Neuronal stem cell (in vitro differentiated cells): ENCODE measurements at regions not wholly inside any gene's neighbourhood (a gene's known extent, or its start where the extent isn't known, plus 50 kb on each side); places are given as distances from the start of the nearest gene placed in this dataset.

Experiments
- DNase-seq: peaks from one replicate; pipeline ENCODE4 v3.0.0-alpha.2; 2013; ENCODE audit warnings: low spot score
- H2AFZ ChIP-seq: one replicate; pipeline ENCODE4 v1.6.1; 2013; ENCODE audit warnings: mild to moderate bottlenecking, low read length, inconsistent platforms
- H2AK5ac ChIP-seq: 2 replicates; pipeline ENCODE4 v1.6.1; 2013; ENCODE audit warnings: low read depth, mild to moderate bottlenecking, inconsistent platforms, low read length, moderate library complexity, mixed read lengths
- H2BK120ac ChIP-seq: 2 replicates; pipeline ENCODE4 v1.6.1; 2013; ENCODE audit warnings: low read depth, mild to moderate bottlenecking, inconsistent platforms, low read length, moderate library complexity, mixed read lengths
- H2BK12ac ChIP-seq: one replicate; pipeline ENCODE4 v1.6.1; 2013; ENCODE audit warnings: low read length, inconsistent platforms
- H2BK15ac ChIP-seq: 2 replicates; pipeline ENCODE4 v1.6.1; 2013; ENCODE audit warnings: mild to moderate bottlenecking, low read length, inconsistent platforms, mixed read lengths
- H2BK5ac ChIP-seq: one replicate; pipeline ENCODE4 v1.6.1; 2013; ENCODE audit warnings: inconsistent platforms, mild to moderate bottlenecking, low read length, moderate library complexity
- H3K14ac ChIP-seq: one replicate; pipeline ENCODE4 v1.6.1; 2013; ENCODE audit warnings: low read length, inconsistent platforms
- H3K18ac ChIP-seq: 2 replicates; pipeline ENCODE4 v1.6.1; 2013; ENCODE audit warnings: low read length, inconsistent platforms
- H3K23ac ChIP-seq: 2 replicates; pipeline ENCODE4 v1.6.1; 2013; ENCODE audit warnings: low read depth, mild to moderate bottlenecking, mixed read lengths, low read length, inconsistent platforms; ENCODE audit not compliant: poor library complexity
- H3K27ac ChIP-seq: replicated peaks from 3 replicates; pipeline ENCODE4 v1.5.1; 2013; ENCODE audit warnings: low read length, inconsistent platforms
- H3K27me3 ChIP-seq, 3 experiments: 2 replicates each; pipeline ENCODE4 v1.6.1; 2013; ENCODE audit warnings: low read length in 3 of 3, mild to moderate bottlenecking in 2 of 3, inconsistent platforms in 1 of 3, low read depth in 1 of 3, mixed read lengths in 1 of 3, moderate library complexity in 1 of 3; ENCODE audit not compliant: control insufficient read depth in 3 of 3, insufficient read depth in 3 of 3
- H3K36me3 ChIP-seq, 2 donors: replicated peaks in 1 of 2; 2 replicates each; pipeline ENCODE4 v1.6.1; 2013; ENCODE audit warnings: low read length in 2 of 2; ENCODE audit not compliant: control insufficient read depth in 2 of 2, insufficient read depth in 2 of 2
- H3K4ac ChIP-seq: 2 replicates; pipeline ENCODE4 v1.6.1; 2013; ENCODE audit warnings: inconsistent platforms, mild to moderate bottlenecking, low read length, moderate library complexity
- H3K4me1 ChIP-seq, 2 donors: 1 replicate in 1 of 2; 2 replicates in 1 of 2; pipeline ENCODE4 v1.6.1; 2013; ENCODE audit warnings: low read length in 2 of 2, low read depth in 1 of 2; ENCODE audit not compliant: control insufficient read depth in 2 of 2, insufficient read depth in 1 of 2
- H3K4me2 ChIP-seq: one replicate; pipeline ENCODE4 v1.6.1; 2013; ENCODE audit warnings: mild to moderate bottlenecking, low read length, inconsistent platforms; ENCODE audit not compliant: insufficient read depth, poor library complexity, severe bottlenecking
- H3K4me3 ChIP-seq, 2 donors: 2 replicates each; pipeline ENCODE4 v1.5.1; 2013; ENCODE audit warnings: low read length in 2 of 2, mild to moderate bottlenecking in 2 of 2, inconsistent platforms in 1 of 2, moderate library complexity in 1 of 2
- H3K79me1 ChIP-seq: one replicate; pipeline ENCODE4 v1.6.1; 2013; ENCODE audit warnings: low read depth, mild to moderate bottlenecking, inconsistent platforms, low read length, moderate library complexity
- H3K9ac ChIP-seq: one replicate; pipeline ENCODE4 v1.6.1; 2013; ENCODE audit warnings: mild to moderate bottlenecking, low read depth, low read length, inconsistent platforms; ENCODE audit not compliant: poor library complexity
- H3K9me3 ChIP-seq, 2 donors: replicated peaks in 1 of 2; 2 replicates each; pipeline versions ENCODE3 to v1.6.1; 2013; ENCODE audit warnings: low read length in 2 of 2, mild to moderate bottlenecking in 2 of 2, inconsistent platforms in 1 of 2, low read depth in 1 of 2, mixed read lengths in 1 of 2, moderate library complexity in 1 of 2; ENCODE audit not compliant: control insufficient read depth in 2 of 2, insufficient read depth in 1 of 2
- H4K8ac ChIP-seq: one replicate; pipeline ENCODE4 v1.6.1; 2013; ENCODE audit warnings: low read depth, mild to moderate bottlenecking, inconsistent platforms, low read length, moderate library complexity
- H4K91ac ChIP-seq: one replicate; pipeline ENCODE4 v1.6.1; 2013; ENCODE audit warnings: low read length, low read depth, mild to moderate bottlenecking, inconsistent platforms; ENCODE audit not compliant: poor library complexity
- WGBS, 2 donors: extraction: QIAGEN DNeasy Blood & Tissue Kit; methylation state at CpG; one replicate each; pipeline ENCODE4 v1.1.7; 2013; ENCODE audit warnings: missing lambda C conversion rate in 2 of 2, mixed read lengths in 1 of 2; ENCODE audit not compliant: insufficient read length in 2 of 2, insufficient replicate concordance in 1 of 2; ENCODE audit errors: extremely low coverage in 2 of 2; 5-methylcytosine and 5-hydroxymethylcytosine counted together

DNA sequence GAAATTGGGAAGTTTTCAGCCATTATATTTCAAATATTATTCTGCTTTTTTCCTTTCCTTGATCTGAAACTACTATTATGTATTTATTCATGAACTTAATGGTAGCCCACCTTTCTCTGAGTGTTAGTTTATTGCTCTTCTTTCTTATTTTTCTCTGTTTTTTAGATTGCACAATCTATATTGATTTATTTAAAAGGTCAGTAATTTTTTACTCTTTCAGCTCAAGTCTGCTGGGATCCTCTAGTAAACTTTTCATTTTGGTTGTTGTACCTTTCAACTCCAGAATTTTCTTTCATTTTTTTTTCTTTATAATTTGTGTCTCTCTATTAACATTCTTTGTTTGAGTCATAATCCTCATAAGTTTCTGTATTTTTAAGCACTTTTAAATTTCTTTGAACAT is 529.4 kb upstream of the POT1 start:
- H2BK12ac ChIP-seq = no peak overlapping the region
- no peaks in the 10 kb centered on the region for H3K79me1 ChIP-seq
- no peaks in the 10 kb centered on the region for H3K36me3 ChIP-seq
- no peak overlapping the region for H3K9ac ChIP-seq
- no peaks in the 10 kb centered on the region for H3K4me1 ChIP-seq
- no peak overlapping the region for H2BK15ac ChIP-seq
- H3K4ac ChIP-seq = no peak overlapping the region
- no peak overlapping the region for H4K8ac ChIP-seq
- DNase-seq = no peak
- H3K18ac ChIP-seq = no peak overlapping the region
- H3K14ac ChIP-seq = no peak overlapping the region
- no peak overlapping the region for H3K4me3 ChIP-seq
- peaks cover 0 to 1% of the 10 kb centered on the region in 2 donors for H3K9me3 ChIP-seq
- no peak overlapping the region for H3K27ac ChIP-seq
- no peak overlapping the region for H3K23ac ChIP-seq
- H2BK5ac ChIP-seq = no peak overlapping the region
- no peak overlapping the region for H2AFZ ChIP-seq
- H2BK120ac ChIP-seq = no peak overlapping the region
- H2AK5ac ChIP-seq = no peak overlapping the region
- no peak overlapping the region for H3K4me2 ChIP-seq
- H3K27me3 ChIP-seq = no peaks in the 10 kb centered on the region
- no peak overlapping the region for H4K91ac ChIP-seq

DNA sequence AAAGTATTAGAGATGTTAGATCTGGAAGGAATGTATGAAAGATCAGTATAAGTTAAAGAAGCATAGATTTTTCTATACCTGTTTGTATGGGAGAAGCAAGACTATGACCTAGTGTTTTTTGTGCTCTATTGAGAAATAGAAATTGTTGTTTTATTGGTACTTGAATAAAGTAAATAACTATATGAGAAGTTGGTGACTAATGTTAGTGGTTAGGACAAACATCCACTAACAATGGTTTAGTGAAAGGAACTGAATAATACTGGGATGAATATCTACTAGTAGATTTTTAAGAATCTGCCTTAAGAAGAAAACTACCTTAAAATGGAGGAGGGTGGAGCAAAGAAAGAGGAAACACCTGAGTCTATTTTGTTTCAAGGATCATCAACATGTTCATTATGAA is 521.1 kb upstream of the POT1 start:
- Histone ChIP-seq H3K36me3 (no peaks in the 10 kb centered on the region), H2BK120ac (no peak overlapping the region), H3K14ac (no peak overlapping the region), H4K8ac (no peak overlapping the region), H3K9ac (no peak overlapping the region), H3K4me2 (no peak overlapping the region), H3K4me1 (no peaks in the 10 kb centered on the region), H4K91ac (no peak overlapping the region), H3K79me1 (no peaks in the 10 kb centered on the region), H3K27ac (no peak overlapping the region), H3K27me3 (no peaks in the 10 kb centered on the region), H3K4ac (no peak overlapping the region), H3K18ac (no peak overlapping the region), H2BK15ac (no peak overlapping the region), H3K9me3 (no peaks in the 10 kb centered on the region), H2AK5ac (no peak overlapping the region), H3K23ac (no peak overlapping the region), H2BK5ac (no peak overlapping the region), H2BK12ac (no peak overlapping the region), H2AFZ (no peak overlapping the region), H3K4me3 (no peak overlapping the region)
- no peak for DNase-seq

GRCh38 chr7:125445836-125446235 is 516.2 kb upstream of the POT1 start:
- H3K14ac ChIP-seq = no peak overlapping the region
- no peak overlapping the region for H3K27ac ChIP-seq
- no peak overlapping the region for H4K8ac ChIP-seq
- H2AFZ ChIP-seq = no peak overlapping the region
- H2BK15ac ChIP-seq = no peak overlapping the region
- H2BK12ac ChIP-seq = no peak overlapping the region
- DNase-seq = no peak
- H3K36me3 ChIP-seq = no peaks in the 10 kb centered on the region
- H3K4ac ChIP-seq = no peak overlapping the region
- H2BK120ac ChIP-seq = no peak overlapping the region
- no peak overlapping the region for H4K91ac ChIP-seq
- H2BK5ac ChIP-seq = no peak overlapping the region
- H3K18ac ChIP-seq = no peak overlapping the region
- no peaks in the 10 kb centered on the region for H3K4me1 ChIP-seq
- H3K9me3 ChIP-seq = no peaks in the 10 kb centered on the region
- no peak overlapping the region for H3K23ac ChIP-seq
- H3K9ac ChIP-seq = no peak overlapping the region
- no peak overlapping the region for H3K4me2 ChIP-seq
- WGBS, 2 donors = no CpG with 5 or more reads among the region's 3 CpGs
- H2AK5ac ChIP-seq = no peak overlapping the region
- no peaks in the 10 kb centered on the region for H3K79me1 ChIP-seq
- no peaks in the 10 kb centered on the region for H3K27me3 ChIP-seq
- no peak overlapping the region for H3K4me3 ChIP-seq

GRCh38 chr7:125444864-125445263 is 515.2 kb upstream of the POT1 start:
- H3K4me1 ChIP-seq = no peaks in the 10 kb centered on the region
- H2BK5ac ChIP-seq = no peak overlapping the region
- H3K9me3 ChIP-seq = no peaks in the 10 kb centered on the region
- H2BK12ac ChIP-seq = no peak overlapping the region
- DNase-seq = no peak
- H2BK120ac ChIP-seq = no peak overlapping the region
- H3K4me2 ChIP-seq = no peak overlapping the region
- no peak overlapping the region for H3K18ac ChIP-seq
- H2BK15ac ChIP-seq = no peak overlapping the region
- H3K23ac ChIP-seq = no peak overlapping the region
- no peaks in the 10 kb centered on the region for H3K27me3 ChIP-seq
- no peaks in the 10 kb centered on the region for H3K79me1 ChIP-seq
- H3K14ac ChIP-seq = no peak overlapping the region
- no peak overlapping the region for H4K8ac ChIP-seq
- H4K91ac ChIP-seq = no peak overlapping the region
- no peak overlapping the region for H3K4me3 ChIP-seq
- H3K36me3 ChIP-seq = no peaks in the 10 kb centered on the region
- WGBS, 2 donors = no CpG with 5 or more reads among the region's 1 CpG
- H3K27ac ChIP-seq = no peak overlapping the region
- no peak overlapping the region for H2AFZ ChIP-seq
- H3K4ac ChIP-seq = no peak overlapping the region
- no peak overlapping the region for H2AK5ac ChIP-seq
- no peak overlapping the region for H3K9ac ChIP-seq
